ENCODE measurements at regions not wholly inside any gene's neighbourhood (a gene's known extent, or its start where the extent isn't known, plus 50 kb on each side); places are given as distances from the start of the nearest gene placed in this dataset.

DNA sequence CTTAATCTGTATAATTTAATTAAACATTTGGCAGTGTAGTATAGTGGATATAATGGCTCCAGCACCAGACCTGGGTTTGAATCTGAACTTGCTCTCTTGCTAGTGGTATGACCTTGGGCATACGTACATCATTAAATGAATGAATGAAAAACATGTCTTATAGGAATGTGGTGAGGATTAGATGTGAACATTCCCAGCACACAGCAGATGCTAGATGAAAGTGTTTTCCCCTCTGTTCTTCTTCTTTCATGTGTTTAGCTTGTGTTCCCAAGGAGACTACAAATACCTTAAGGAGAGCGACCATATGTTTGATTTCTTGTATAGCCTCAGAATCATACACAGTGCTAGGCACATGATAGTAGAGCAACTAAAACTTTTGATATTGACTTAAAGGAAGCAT is 56.5 kb downstream of the CT47B1 start:
- H3K4me3 ChIP-seq (ENCODE audit: low read depth, low read length): no peak overlapping the region
- DNase-seq (ENCODE audit: low read depth, low spot score): no peak
- no peak for TF ChIP-seq CTCF (IDR thresholded peaks at IDR 0.05; ENCODE audit: low read depth, low read length)
- in situ Hi-C loops (cut with HindIII; ENCODE audit: low sequenced_read_pairs): no loop called here

DNA sequence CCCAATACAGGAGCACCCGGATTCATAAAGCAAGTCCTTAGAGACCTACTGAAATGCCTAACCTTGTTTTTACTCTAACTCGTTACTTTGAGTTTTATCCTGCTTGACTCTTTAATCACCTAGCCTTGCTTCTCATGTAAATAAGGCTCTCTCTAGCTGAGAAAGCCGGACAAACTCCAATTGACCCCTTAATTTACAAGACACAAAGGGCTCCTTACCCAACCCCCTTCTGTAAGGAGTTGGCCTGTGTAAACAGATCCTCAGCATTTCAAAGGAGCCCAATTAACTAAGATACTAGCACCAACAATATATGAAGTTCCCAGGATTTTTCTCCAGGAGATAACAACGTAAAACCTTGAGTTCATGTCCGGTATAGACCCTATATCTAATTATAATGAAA is 61.7 kb downstream of the CT47B1 start:
- no peak for DNase-seq (ENCODE audit: low read depth, low spot score)
- H3K4me3 ChIP-seq (ENCODE audit: low read depth, low read length): no peak overlapping the region
- in situ Hi-C loops (cut with HindIII; ENCODE audit: low sequenced_read_pairs): no loop called here
- no peak for TF ChIP-seq CTCF (IDR thresholded peaks at IDR 0.05; ENCODE audit: low read depth, low read length)

- no peak for TF ChIP-seq CTCF (IDR thresholded peaks at IDR 0.05; ENCODE audit: low read depth, low read length)
- in situ Hi-C loops (cut with HindIII; ENCODE audit: low sequenced_read_pairs): no loop called here
Measured at GRCh38 chrX:120801426-120801825, 74.2 kb downstream of the CT47B1 start.

GRCh38 chrX:120797188-120797851 is 78.3 kb downstream of the CT47B1 start:
- in situ Hi-C loops (cut with HindIII; ENCODE audit: low sequenced_read_pairs): no loop called here
- no peak overlapping the region for H3K4me3 ChIP-seq (ENCODE audit: low read depth, low read length)
- TF ChIP-seq CTCF (IDR thresholded peaks at IDR 0.05; ENCODE audit: low read depth, low read length): no peak
- no peak for DNase-seq (ENCODE audit: low read depth, low spot score)

More at GRCh38 chrX:120801426-120801825, 74.2 kb downstream of the CT47B1 start:
- no peak for DNase-seq (ENCODE audit: low read depth, low spot score)
- H3K4me3 ChIP-seq (ENCODE audit: low read depth, low read length): no peak overlapping the region

DNA sequence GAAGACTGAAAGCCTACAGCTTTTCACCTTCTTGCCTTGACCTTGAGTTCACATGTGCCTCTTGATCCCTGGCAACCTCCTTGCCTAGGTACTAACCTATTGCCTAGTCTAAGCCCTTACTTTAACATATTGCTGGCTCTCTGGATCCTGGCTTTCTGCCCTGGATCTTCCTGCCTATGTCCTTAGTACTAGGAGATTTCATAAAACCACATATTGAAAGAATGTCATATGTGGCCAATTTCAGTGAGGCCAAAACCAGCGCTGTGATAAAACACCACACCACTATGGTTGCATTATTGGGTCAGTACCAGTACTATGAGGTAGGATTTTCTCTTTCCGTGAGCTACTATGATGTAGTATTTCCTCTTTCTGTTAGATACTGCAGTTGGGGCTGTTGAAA is 80.4 kb downstream of the CT47B1 start:
- in situ Hi-C loops (cut with HindIII; ENCODE audit: low sequenced_read_pairs): no loop called here
- DNase-seq (ENCODE audit: low read depth, low spot score): peak; percentile 41
- no peak overlapping the region for H3K4me3 ChIP-seq (ENCODE audit: low read depth, low read length)
- TF ChIP-seq CTCF (IDR thresholded peaks at IDR 0.05; ENCODE audit: low read depth, low read length): no peak

DNA sequence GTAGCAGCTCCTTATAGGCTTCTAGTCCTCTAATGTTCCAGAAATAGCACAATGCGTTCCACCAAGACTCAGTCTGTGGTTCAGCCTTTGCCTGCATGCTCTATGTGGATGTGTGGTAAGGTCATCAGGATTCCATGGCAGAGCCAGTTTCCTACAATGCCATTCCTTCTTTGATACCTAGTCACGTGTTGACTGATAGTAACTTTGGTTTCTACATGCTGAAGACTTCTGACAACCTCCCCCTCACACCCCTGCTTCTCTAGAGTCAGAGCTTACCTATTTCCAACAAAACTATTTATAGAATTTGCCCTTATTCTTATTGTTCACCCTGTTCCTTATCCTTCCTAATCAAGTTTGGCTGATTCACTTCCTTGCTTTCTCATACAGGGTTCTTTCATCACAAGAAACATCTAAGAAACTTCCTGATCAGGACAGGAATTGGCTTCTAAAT is 81.1 kb downstream of the CT47B1 start:
- peak; percentile 15 for DNase-seq (ENCODE audit: low read depth, low spot score)

More for the DNA sequence above, 81.1 kb downstream of the CT47B1 start:
- no peak for TF ChIP-seq CTCF (IDR thresholded peaks at IDR 0.05; ENCODE audit: low read depth, low read length)
- H3K4me3 ChIP-seq (ENCODE audit: low read depth, low read length): no peak overlapping the region
- in situ Hi-C loops (cut with HindIII; ENCODE audit: low sequenced_read_pairs): no loop called here
